ENCODE measurements at regions not wholly inside any gene's neighbourhood (a gene's known extent, or its start where the extent isn't known, plus 50 kb on each side); places are given as distances from the start of the nearest gene placed in this dataset.

GRCh38 chr13:76707360-76707759 is 178.8 kb downstream of the KCTD12 start:
- Histone ChIP-seq H3K36me3 (no peaks in the 10 kb centered on the region), H3K27me3 (no peaks in the 10 kb centered on the region), H3K4me1 (peaks cover 0 to 7% of the 10 kb centered on the region in 2 donors), H3K9me3 (no peaks in the 10 kb centered on the region), H3K27ac (no peak overlapping the region), H3K4me3 (no peak overlapping the region)
- no peak for DNase-seq
- TF ChIP-seq CTCF (IDR thresholded peaks at IDR 0.05) (no peak), POLR2A (IDR thresholded peaks at IDR 0.05) (no peak)
- intact Hi-C loops (cut with DNase I; ENCODE audit: low total_unique reads): no loop called here

DNA sequence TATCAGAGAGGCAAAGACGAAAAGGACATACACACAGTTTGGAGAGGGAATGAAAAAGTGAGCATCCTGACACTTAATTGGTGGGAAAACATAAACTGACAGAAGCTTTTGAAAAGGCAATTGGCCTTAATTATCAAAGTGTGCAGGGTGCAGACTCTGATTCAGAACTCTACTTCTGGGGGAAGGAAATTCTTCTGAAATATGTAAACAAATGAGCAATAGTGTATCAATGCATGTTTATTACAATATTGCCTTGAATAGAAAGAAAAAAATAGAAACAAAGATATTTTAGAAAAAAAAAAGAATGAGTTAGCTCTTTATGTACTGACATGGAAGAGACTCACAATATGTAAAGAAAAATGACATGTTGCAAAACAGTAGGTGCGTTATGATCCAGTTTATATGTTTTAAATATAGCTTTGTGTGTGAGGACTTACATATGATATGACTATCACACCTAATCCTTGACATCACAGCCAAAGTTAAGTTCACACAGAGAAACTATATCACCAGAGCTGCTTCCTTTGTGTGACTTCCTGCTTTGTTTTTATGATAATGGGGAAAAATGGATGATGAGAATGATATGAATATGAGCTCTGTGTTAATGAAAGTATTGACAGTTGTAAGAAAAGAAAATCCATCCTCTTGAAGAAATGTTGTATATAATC is 182.4 kb downstream of the KCTD12 start:
- Histone ChIP-seq H3K27ac (no peak overlapping the region), H3K36me3 (no peaks in the 10 kb centered on the region), H3K9me3 (no peaks in the 10 kb centered on the region), H3K4me3 (no peak overlapping the region), H3K27me3 (no peaks in the 10 kb centered on the region), H3K4me1 (no peaks in the 10 kb centered on the region)
- TF ChIP-seq CTCF (IDR thresholded peaks at IDR 0.05): no peak
- no peak for TF ChIP-seq POLR2A (IDR thresholded peaks at IDR 0.05)
- intact Hi-C loops (cut with DNase I; ENCODE audit: low total_unique reads): no loop called here
- DNase-seq: no peak

DNA sequence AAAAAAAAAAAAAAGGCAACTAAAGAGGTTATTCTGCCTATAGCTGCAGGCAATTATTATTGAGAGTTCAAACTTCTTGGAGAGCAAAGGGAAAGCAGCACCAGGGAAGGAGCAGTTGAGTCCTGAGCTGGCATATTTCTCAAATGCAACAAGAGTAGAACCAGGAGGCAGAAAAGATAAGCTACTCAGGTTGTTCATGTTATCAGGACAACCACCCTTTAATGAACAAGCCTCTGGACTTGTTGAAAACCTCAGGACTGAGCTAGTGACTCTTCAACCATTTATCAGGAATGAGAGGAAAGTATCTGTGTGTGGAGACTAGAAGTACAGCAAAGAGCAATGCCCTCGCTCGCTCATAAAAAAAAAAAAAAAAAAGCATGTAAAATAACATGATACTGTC is 183.0 kb downstream of the KCTD12 start:
- DNase-seq: no peak
- Histone ChIP-seq H3K4me1 (no peaks in the 10 kb centered on the region), H3K36me3 (no peaks in the 10 kb centered on the region), H3K27ac (no peak overlapping the region), H3K4me3 (no peak overlapping the region), H3K27me3 (no peaks in the 10 kb centered on the region), H3K9me3 (no peaks in the 10 kb centered on the region)
- intact Hi-C loops (cut with DNase I; ENCODE audit: low total_unique reads): no loop called here
- TF ChIP-seq POLR2A (IDR thresholded peaks at IDR 0.05) (no peak), CTCF (IDR thresholded peaks at IDR 0.05) (no peak)

- Histone ChIP-seq H3K27ac (no peak overlapping the region), H3K36me3 (no peaks in the 10 kb centered on the region)
Observed at GRCh38 chr13:76697288-76697687, 188.9 kb downstream of the KCTD12 start.

DNA sequence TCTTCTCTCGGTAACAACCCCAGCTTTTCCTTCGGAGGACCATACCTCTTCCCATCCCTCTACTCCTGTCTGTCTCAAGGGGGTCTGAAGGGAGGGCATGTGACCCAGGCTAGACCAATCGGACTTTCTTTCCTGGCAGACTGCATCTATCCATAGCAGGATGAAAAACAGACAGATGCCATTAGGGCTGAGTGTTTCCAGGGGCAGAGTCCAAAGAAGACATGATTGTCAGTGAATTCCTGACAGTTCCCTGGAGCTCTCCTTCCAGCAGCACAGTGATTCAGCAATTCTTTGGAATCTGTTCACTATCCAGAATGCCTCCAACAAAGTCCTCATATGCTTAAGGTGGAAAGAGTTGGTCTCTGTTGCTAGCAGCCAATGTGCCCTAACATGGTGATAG is 189.8 kb downstream of the KCTD12 start:
- Histone ChIP-seq H3K9me3 (no peaks in the 10 kb centered on the region), H3K27me3 (no peaks in the 10 kb centered on the region), H3K36me3 (no peaks in the 10 kb centered on the region), H3K27ac (no peak overlapping the region), H3K4me3 (no peak overlapping the region), H3K4me1 (no peaks in the 10 kb centered on the region)
- DNase-seq: no peak
- TF ChIP-seq CTCF (IDR thresholded peaks at IDR 0.05) (no peak), POLR2A (IDR thresholded peaks at IDR 0.05) (no peak)
- intact Hi-C loops (cut with DNase I; ENCODE audit: low total_unique reads): no loop called here

More at GRCh38 chr13:76697288-76697687, 188.9 kb downstream of the KCTD12 start:
- H3K9me3 ChIP-seq: no peaks in the 10 kb centered on the region
- intact Hi-C loops (cut with DNase I; ENCODE audit: low total_unique reads): no loop called here
- no peak overlapping the region for H3K4me3 ChIP-seq
- no peak for TF ChIP-seq CTCF (IDR thresholded peaks at IDR 0.05)
- TF ChIP-seq POLR2A (IDR thresholded peaks at IDR 0.05): no peak
- no peaks in the 10 kb centered on the region for H3K27me3 ChIP-seq
- no peaks in the 10 kb centered on the region for H3K4me1 ChIP-seq
- no peak for DNase-seq
